H1 (cell line): ENCODE measurements at regions not wholly inside any gene's neighbourhood (a gene's known extent, or its start where the extent isn't known, plus 50 kb on each side); places are given as distances from the start of the nearest gene placed in this dataset.

Experiments
- CTCF ChIA-PET: fragments of 300-600 bp; sonication (Branson Sonifier 250); formaldehyde crosslinking; loops from one replicate; lab custom pipeline; 2021; ENCODE audit not compliant: partially characterized antibody; lab: Charles Lee
- POLR2A ChIA-PET: fragments of 300-600 bp; sonication (Branson Sonifier 250); formaldehyde crosslinking; loops from one replicate; lab custom pipeline; 2021; ENCODE audit warnings: inconsistent platforms; ENCODE audit not compliant: partially characterized antibody; lab: Charles Lee
- DNase-seq, 2 experiments: peaks; one replicate each; pipeline versions ENCODE4 v3.0.0 to v3.0.0-alpha.2; 2010 to 2022; ENCODE audit warnings: low spot score in 2 of 2, low read depth in 1 of 2, mixed read lengths in 1 of 2
- FAIRE-seq: peaks from 2 replicates; lab custom pipeline; 2011; peaks lifted over from hg19 to GRCh38; lab: Jason Lieb, UNC
- H2AFZ ChIP-seq: 2 replicates; pipeline ENCODE4 v1.8.1; 2012; ENCODE audit warnings: low read length, inconsistent platforms
- H2AK5ac ChIP-seq: 2 replicates; pipeline ENCODE4 v1.6.1; 2013; ENCODE audit warnings: low read depth, low read length
- H2BK120ac ChIP-seq: replicated peaks from 2 replicates; pipeline ENCODE3; 2013; ENCODE audit warnings: low read depth, low read length, inconsistent platforms
- H2BK12ac ChIP-seq: 2 replicates; pipeline ENCODE4 v1.6.1; 2013; ENCODE audit warnings: low read depth, low read length
- H2BK15ac ChIP-seq: 2 replicates; pipeline ENCODE4 v1.6.1; 2013; ENCODE audit warnings: low read length
- H2BK20ac ChIP-seq: 2 replicates; pipeline ENCODE4 v1.6.1; 2013; ENCODE audit warnings: low read length
- H2BK5ac ChIP-seq: 2 replicates; pipeline ENCODE4 v1.6.1; 2013; ENCODE audit warnings: low read depth, low read length
- H3K14ac ChIP-seq: 2 replicates; pipeline ENCODE4 v1.6.1; 2013; ENCODE audit warnings: inconsistent platforms; ENCODE audit not compliant: insufficient read length
- H3K18ac ChIP-seq: 2 replicates; pipeline ENCODE4 v1.6.1; 2013; ENCODE audit warnings: low read length; ENCODE audit errors: extremely low read depth
- H3K23ac ChIP-seq: 2 replicates; pipeline ENCODE4 v1.6.1; 2013; ENCODE audit warnings: inconsistent platforms; ENCODE audit not compliant: insufficient read length
- H3K23me2 ChIP-seq: 2 replicates; pipeline ENCODE4 v1.6.1; 2013; ENCODE audit warnings: low read depth, low read length
- H3K27ac ChIP-seq: 2 replicates; pipeline ENCODE4 v1.6.1; 2011; ENCODE audit warnings: low read depth, low read length, inconsistent platforms
- H3K27me3 ChIP-seq, 4 experiments: replicated peaks in 1 of 4; 1 replicate in 1 of 4; 2 replicates in 3 of 4; pipeline versions ENCODE4 v1.6.1 to v1.8.1; 2011 to 2013; ENCODE audit warnings: low read length in 3 of 4, mild to moderate bottlenecking in 3 of 4, inconsistent platforms in 2 of 4, mixed read lengths in 2 of 4, moderate library complexity in 1 of 4; ENCODE audit not compliant: control insufficient read depth in 3 of 4, insufficient read depth in 3 of 4; ENCODE audit errors: extremely low read depth in 1 of 4
- H3K36me3 ChIP-seq, 4 experiments: 2 replicates each; pipeline versions ENCODE4 v1.6.1 to v1.8.1; 2011 to 2013; ENCODE audit warnings: mild to moderate bottlenecking in 4 of 4, low read length in 3 of 4, moderate library complexity in 2 of 4, control low read depth in 1 of 4, inconsistent platforms in 1 of 4; ENCODE audit not compliant: insufficient read depth in 4 of 4, control insufficient read depth in 2 of 4
- H3K4ac ChIP-seq: replicated peaks from 2 replicates; pipeline ENCODE3; 2013; ENCODE audit warnings: low read length, low read depth, mixed read lengths, inconsistent platforms; ENCODE audit not compliant: insufficient read length
- H3K4me1 ChIP-seq, 4 experiments: replicated peaks in 1 of 4; 1 replicate in 1 of 4; 2 replicates in 3 of 4; pipeline versions ENCODE4 v1.6.1 to v1.8.1; 2011 to 2013; ENCODE audit warnings: low read length in 3 of 4, inconsistent platforms in 2 of 4, mixed read lengths in 1 of 4; ENCODE audit not compliant: insufficient read depth in 4 of 4, control insufficient read depth in 3 of 4
- H3K4me2 ChIP-seq, 2 experiments: 2 replicates each; pipeline versions ENCODE4 v1.6.1 to v1.8.1; 2011 to 2013; ENCODE audit warnings: low read depth in 2 of 2, low read length in 2 of 2, control low read depth in 1 of 2, inconsistent platforms in 1 of 2, mild to moderate bottlenecking in 1 of 2; ENCODE audit not compliant: insufficient read depth in 1 of 2
- H3K4me3 ChIP-seq, 4 experiments: fragments of 200-600, 300-600 bp in 1 of 4; sonication (generic), shearing (Covaris generic), sonication (Bioruptor Twin) in 1 of 4; 2 replicates each; pipeline versions ENCODE4 v1.5.1 to v1.8.1; 2011 to 2016; ENCODE audit warnings: low read length in 4 of 4, low read depth in 3 of 4, control low read depth in 2 of 4, inconsistent platforms in 2 of 4, mild to moderate bottlenecking in 2 of 4, mixed read lengths in 1 of 4, moderate library complexity in 1 of 4; ENCODE audit not compliant: insufficient read depth in 2 of 4; ENCODE audit errors: extremely low read depth in 1 of 4
- H3K56ac ChIP-seq: replicated peaks from 2 replicates; pipeline ENCODE3; 2013; ENCODE audit warnings: low read depth, mild to moderate bottlenecking, mixed read lengths, low read length, inconsistent platforms; ENCODE audit not compliant: insufficient read length
- H3K79me1 ChIP-seq: 2 replicates; pipeline ENCODE4 v1.6.1; 2013; ENCODE audit warnings: low read depth, low read length, control low read depth
- H3K79me2 ChIP-seq, 2 experiments: 2 replicates each; pipeline versions ENCODE4 v1.6.1 to v1.8.1; 2012 to 2013; ENCODE audit warnings: low read length in 2 of 2, mild to moderate bottlenecking in 2 of 2, inconsistent platforms in 1 of 2; ENCODE audit not compliant: insufficient read depth in 2 of 2, control insufficient read depth in 1 of 2
- H3K9ac ChIP-seq, 4 experiments: replicated peaks in 1 of 4; 1 replicate in 1 of 4; 2 replicates in 3 of 4; pipeline versions ENCODE4 v1.6.1 to v1.8.1; 2011 to 2013; ENCODE audit warnings: low read depth in 3 of 4, low read length in 3 of 4, control low read depth in 2 of 4, mild to moderate bottlenecking in 2 of 4, moderate library complexity in 2 of 4, inconsistent platforms in 1 of 4; ENCODE audit errors: extremely low read depth in 1 of 4
- H3K9me3 ChIP-seq, 2 experiments: 2 replicates each; pipeline versions ENCODE4 v1.6.1 to v1.8.1; 2012 to 2013; ENCODE audit warnings: mild to moderate bottlenecking in 2 of 2, moderate library complexity in 2 of 2, control low read depth in 1 of 2, inconsistent platforms in 1 of 2, low read depth in 1 of 2, low read length in 1 of 2, mixed read lengths in 1 of 2; ENCODE audit not compliant: insufficient read depth in 2 of 2
- H4K20me1 ChIP-seq, 2 experiments: replicated peaks in 1 of 2; 2 replicates each; pipeline versions ENCODE3 to v1.8.1; 2011 to 2013; ENCODE audit warnings: inconsistent platforms in 2 of 2, low read length in 2 of 2, mild to moderate bottlenecking in 1 of 2; ENCODE audit not compliant: insufficient read depth in 2 of 2, control insufficient read depth in 1 of 2
- H4K5ac ChIP-seq: 2 replicates; pipeline ENCODE4 v1.6.1; 2013; ENCODE audit warnings: low read length, low read depth, mixed read lengths, inconsistent platforms; ENCODE audit not compliant: insufficient read length
- H4K8ac ChIP-seq: 2 replicates; pipeline ENCODE4 v1.8.0; 2013; ENCODE audit warnings: mild to moderate bottlenecking, moderate library complexity, low read length, inconsistent platforms; ENCODE audit not compliant: insufficient read depth; ENCODE audit errors: extremely low read depth
- H4K91ac ChIP-seq: replicated peaks from 2 replicates; pipeline ENCODE3; 2013; ENCODE audit warnings: low read length, mixed read lengths, inconsistent platforms; ENCODE audit not compliant: insufficient read length
- BACH1 ChIP-seq: IDR thresholded peaks from 2 replicates; pipeline ENCODE4 v1.6.1; 2012; ENCODE audit warnings: low read length, improper control_type of control experiment
- BCL11A ChIP-seq, 2 experiments: IDR thresholded peaks; one replicate each; pipeline ENCODE4 v1.6.1; 2011; ENCODE audit warnings: low read depth in 2 of 2, low read length in 2 of 2, mild to moderate bottlenecking in 2 of 2
- BRCA1 ChIP-seq: IDR thresholded peaks from 2 replicates; pipeline ENCODE4 v1.6.1; 2012; ENCODE audit warnings: low read depth, low read length, improper control_type of control experiment
- EGR1 ChIP-seq: IDR thresholded peaks from 2 replicates; pipeline ENCODE4 v1.6.1; 2011; ENCODE audit warnings: low read depth, low read length, borderline replicate concordance
- EP300 ChIP-seq, 2 experiments: IDR thresholded peaks; 1 replicate in 1 of 2; 2 replicates in 1 of 2; pipeline ENCODE4 v1.6.1; 2011 to 2012; ENCODE audit warnings: low read depth in 2 of 2, low read length in 2 of 2, mild to moderate bottlenecking in 2 of 2, borderline replicate concordance in 1 of 2, inconsistent platforms in 1 of 2, moderate library complexity in 1 of 2
- KDM5A ChIP-seq: fragments of 200-600 bp; IDR thresholded peaks from 2 replicates; pipeline ENCODE4 v1.7.1; 2012; ENCODE audit warnings: mild to moderate bottlenecking, low read length, inconsistent platforms, mixed read lengths
- MAFK ChIP-seq: IDR thresholded peaks from 2 replicates; pipeline ENCODE4 v1.6.1; 2012; ENCODE audit warnings: low read depth, mild to moderate bottlenecking, improper control_type of control experiment, low read length
- PHF8 ChIP-seq: fragments of 200-600 bp; sonication (generic); conservative IDR thresholded peaks from 2 replicates; pipeline ENCODE4 v1.7.1; 2012; ENCODE audit warnings: low read depth, mild to moderate bottlenecking, inconsistent platforms, low read length, moderate library complexity
- POU5F1 ChIP-seq: IDR thresholded peaks from 2 replicates; pipeline ENCODE4 v1.6.1; 2011; ENCODE audit warnings: low read depth, mild to moderate bottlenecking, low read length, moderate library complexity
- SP4 ChIP-seq: IDR thresholded peaks from 2 replicates; pipeline ENCODE4 v1.6.1; 2012; ENCODE audit warnings: low read length, inconsistent platforms
- SRF ChIP-seq: IDR thresholded peaks from 2 replicates; pipeline ENCODE4 v1.6.1; 2011; ENCODE audit warnings: mild to moderate bottlenecking, low read depth, low read length, moderate library complexity
- WGBS, 2 experiments: shearing (Covaris generic) in 1 of 2; methylation state at CpG; one replicate each; pipeline versions ENCODE4 v1.1.6 to v1.1.7; 2013 to 2015; ENCODE audit warnings: low lambda C conversion rate in 2 of 2, mixed read lengths in 2 of 2, inconsistent platforms in 1 of 2, low coverage in 1 of 2, missing lambda C conversion rate in 1 of 2; ENCODE audit not compliant: insufficient replicate concordance in 2 of 2, insufficient coverage in 1 of 2, insufficient read length in 1 of 2; ENCODE audit errors: extremely low coverage in 1 of 2, missing lambda C conversion rate in 1 of 2; 5-methylcytosine and 5-hydroxymethylcytosine counted together

GRCh38 chr16:61587526-61587925 lies 448.7 kb downstream of the CDH8 start:
- Histone ChIP-seq H3K79me2 (no peaks in the 10 kb centered on the region), H3K36me3 (no peaks in the 10 kb centered on the region), H4K5ac (no peak overlapping the region), H3K79me1 (no peaks in the 10 kb centered on the region), H3K23ac (no peak overlapping the region), H2BK5ac (no peak overlapping the region), H3K27me3 (no peaks in the 10 kb centered on the region), H4K8ac (no peak overlapping the region), H3K4me3 (no peak overlapping the region), H2AFZ (no peak overlapping the region), H3K14ac (no peak overlapping the region), H2AK5ac (no peak overlapping the region), H3K56ac (no peak overlapping the region), H2BK15ac (no peak overlapping the region), H3K4ac (no peak overlapping the region), H3K4me2 (no peak overlapping the region), H3K9me3 (no peaks in the 10 kb centered on the region), H3K18ac (no peak overlapping the region), H4K20me1 (no peaks in the 10 kb centered on the region), H2BK20ac (no peak overlapping the region), H2BK120ac (no peak overlapping the region), H2BK12ac (no peak overlapping the region), H4K91ac (no peak overlapping the region), H3K27ac (no peak overlapping the region), H3K4me1 (no peaks in the 10 kb centered on the region; a peak in 1 of 7 replicates), H3K9ac (no peak overlapping the region), H3K23me2 (no peaks in the 10 kb centered on the region; the same call in 1 of the 2 replicates)
- no peak for FAIRE-seq
- DNase-seq = no peak
- WGBS, 2 experiments = 78% methylated on average over 2 of the region's 2 CpGs; no CpG with 5 or more reads in 1 of the 2 experiments
- POLR2A ChIA-PET = no interaction called here
- CTCF ChIA-PET = no interaction called here
- TF ChIP-seq PHF8 = no peak
- TF ChIP-seq SRF = no peak
- TF ChIP-seq SP4 = no peak
- TF ChIP-seq BRCA1 = no peak
- TF ChIP-seq EP300 (IDR thresholded peaks at IDR 0.05; ENCODE audit: borderline replicate concordance in 1 of 2, low read depth in 2 of 2, low read length in 2 of 2) = no peak
- TF ChIP-seq KDM5A = no peak
- TF ChIP-seq POU5F1 = no peak
- TF ChIP-seq MAFK = no peak
- TF ChIP-seq EGR1 = no peak
- TF ChIP-seq BCL11A (IDR thresholded peaks at IDR 0.05; ENCODE audit: low read depth in 2 of 2, low read length in 2 of 2) = no peak
- TF ChIP-seq BACH1 = no peak
